ENCODE measurements at regions not wholly inside any gene's neighbourhood (a gene's known extent, or its start where the extent isn't known, plus 50 kb on each side); places are given as distances from the start of the nearest gene placed in this dataset.

GRCh38 chr9:129474740-129475404 lies 146.0 kb downstream of the C9orf50 start:
- POLR2A ChIA-PET = no interaction called here
- Histone ChIP-seq H3K4me2 (ENCODE audit: insufficient read depth, low read length) (no peak overlapping the region), H3K4me3 (replicated peaks in 1 of 3; ENCODE audit: insufficient read depth in 1 of 3, low read depth in 1 of 3, low read length in 3 of 3) (no peak overlapping the region), H3K9me3 (replicated peaks; ENCODE audit: control insufficient read depth, insufficient read depth, low read length) (no peaks in the 10 kb centered on the region), H3K27me3 (ENCODE audit: control insufficient read depth in 2 of 2, insufficient read depth in 2 of 2, low read length in 2 of 2) (no peaks in the 10 kb centered on the region), H3K36me3 (ENCODE audit: control insufficient read depth in 2 of 2, extremely low read depth in 1 of 2, insufficient read depth in 2 of 2, low read length in 2 of 2) (no peaks in the 10 kb centered on the region), H3K9ac (replicated peaks; ENCODE audit: extremely low read depth, insufficient read depth, low read length) (no peak overlapping the region), H3K4me1 (ENCODE audit: control insufficient read depth, extremely low read depth, insufficient read depth, low read length) (peaks cover 4% of the 10 kb centered on the region), H3K27ac (ENCODE audit: insufficient read depth, low read depth, low read length) (no peak overlapping the region), H2AFZ (ENCODE audit: low read depth, low read length) (no peak overlapping the region), H4K20me1 (replicated peaks; ENCODE audit: control insufficient read depth, extremely low read depth, insufficient read depth, low read length) (no peaks in the 10 kb centered on the region), H3K79me2 (ENCODE audit: control insufficient read depth, insufficient read depth, low read length) (no peaks in the 10 kb centered on the region), H3K9me1 (replicated peaks; ENCODE audit: control insufficient read depth, extremely low read depth, insufficient read depth, low read length) (no peaks in the 10 kb centered on the region)
- intact Hi-C loops (cut with micrococcal nuclease) (no loop called here), dilution Hi-C loops (cut with MboI; ENCODE audit: extremely low pct_ligation_motif_present, low sequenced_read_pairs) (no loop called here)
- no TSS peak for BruUV-seq (replicated peaks)
- TF ChIP-seq JUN (IDR thresholded peaks at IDR 0.05; ENCODE audit: borderline replicate concordance, insufficient read depth, insufficient read length, low read depth) (no peak), CTCF (IDR thresholded peaks at IDR 0.05; ENCODE audit: extremely low read depth in 1 of 2, insufficient read depth in 1 of 2, low read depth in 1 of 2, low read length in 2 of 2) (no peak), POLR2A (IDR thresholded peaks at IDR 0.05; ENCODE audit: low read depth, low read length) (no peak), GATA2 (IDR thresholded peaks at IDR 0.05; ENCODE audit: insufficient read depth, insufficient read length, low read depth, low read length) (no peak), FOS (IDR thresholded peaks at IDR 0.05; ENCODE audit: borderline replicate concordance, insufficient read depth, low read length) (no peak), POLR2AphosphoS5 (IDR thresholded peaks at IDR 0.05; ENCODE audit: insufficient read depth, low read depth, low read length) (no peak), MYC (IDR thresholded peaks at IDR 0.05; ENCODE audit: low read depth, low read length) (no peak), EZH2 (IDR thresholded peaks at IDR 0.05; ENCODE audit: borderline replicate concordance, low read depth, low read length, severe bottlenecking) (no peak)
- TF ChIP-seq, protein P1, sequence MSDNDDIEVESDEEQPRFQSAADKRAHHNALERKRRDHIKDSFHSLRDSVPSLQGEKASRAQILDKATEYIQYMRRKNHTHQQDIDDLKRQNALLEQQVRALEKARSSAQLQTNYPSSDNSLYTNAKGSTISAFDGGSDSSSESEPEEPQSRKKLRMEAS (IDR thresholded peaks at IDR 0.05; ENCODE audit: insufficient read depth, insufficient read length) = no peak
- DNase-seq (ENCODE audit: low read depth, low spot score) (no peak), FAIRE-seq (no peak)
- CTCF ChIA-PET = no interaction called here

Data from endothelial cell of umbilical vein (primary cell).